Mucosa of rectum (tissue), 2 donors: ENCODE measurements at regions not wholly inside any gene's neighbourhood (a gene's known extent, or its start where the extent isn't known, plus 50 kb on each side); places are given as distances from the start of the nearest gene placed in this dataset.
"Not testable (repeated sequence)": the region's sequence is repeated elsewhere in the genome, so short reads cannot be mapped to it uniquely, and the experiment has no call there.

Source experiments
- H3K27ac ChIP-seq, 2 donors: one replicate each; pipeline ENCODE4 v1.7.0; 2013; ENCODE audit warnings: inconsistent platforms in 2 of 2, low read depth in 2 of 2, low read length in 2 of 2
- H3K27me3 ChIP-seq, 2 donors: one replicate each; pipeline ENCODE4 v1.7.0; 2013; ENCODE audit warnings: low read length in 2 of 2; ENCODE audit not compliant: control insufficient read depth in 2 of 2, insufficient read depth in 2 of 2
- H3K36me3 ChIP-seq, 2 donors: one replicate each; pipeline ENCODE4 v1.7.0; 2013; ENCODE audit warnings: low read length in 2 of 2; ENCODE audit not compliant: control insufficient read depth in 2 of 2, insufficient read depth in 2 of 2
- H3K4me1 ChIP-seq, 2 donors: one replicate each; pipeline ENCODE4 v1.7.0; 2013; ENCODE audit warnings: low read length in 2 of 2, mild to moderate bottlenecking in 1 of 2; ENCODE audit not compliant: control insufficient read depth in 2 of 2, insufficient read depth in 2 of 2
- H3K4me3 ChIP-seq, 2 donors: one replicate each; pipeline ENCODE4 v1.7.0; 2013; ENCODE audit warnings: low read length in 2 of 2
- H3K9ac ChIP-seq, 2 donors: one replicate each; pipeline ENCODE4 v1.7.0; 2013; ENCODE audit warnings: low read length in 2 of 2, low read depth in 1 of 2, mild to moderate bottlenecking in 1 of 2
- H3K9me3 ChIP-seq, 2 donors: one replicate each; pipeline ENCODE4 v1.7.0; 2013; ENCODE audit warnings: low read length in 2 of 2; ENCODE audit not compliant: control insufficient read depth in 2 of 2
- donor health status: healthy.
- donor health status: Normal muscosa, but diverticular disease.

GRCh38 chr14:45658917-45659299 lies 405.9 kb upstream of the MIS18BP1 start:
- Histone ChIP-seq H3K9ac (no peak overlapping the region), H3K27ac (peak overlapping the region in 1 of 2 donors; percentile 74), H3K9me3 (no peaks in the 10 kb centered on the region), H3K4me1 (peaks cover 0 to 4% of the 10 kb centered on the region in 2 donors), H3K36me3 (no peaks in the 10 kb centered on the region), H3K4me3 (no peak overlapping the region), H3K27me3 (no peaks in the 10 kb centered on the region)

- Histone ChIP-seq H3K9ac (no peak overlapping the region), H3K27ac (peak overlapping the region in 1 of 2 donors; percentile 74), H3K4me1 (peaks cover 0 to 4% of the 10 kb centered on the region in 2 donors), H3K36me3 (no peaks in the 10 kb centered on the region), H3K4me3 (no peak overlapping the region), H3K27me3 (no peaks in the 10 kb centered on the region), H3K9me3 (no peaks in the 10 kb centered on the region)
Measured at GRCh38 chr14:45658226-45658916, 405.4 kb upstream of the MIS18BP1 start.

GRCh38 chr14:45651890-45652289 lies 398.9 kb upstream of the MIS18BP1 start:
- Histone ChIP-seq H3K27ac (no peak overlapping the region), H3K36me3 (no peaks in the 10 kb centered on the region), H3K9ac (no peak overlapping the region), H3K4me1 (no peaks in the 10 kb centered on the region), H3K27me3 (no peaks in the 10 kb centered on the region), H3K9me3 (no peaks in the 10 kb centered on the region), H3K4me3 (no peak overlapping the region)

GRCh38 chr14:45650754-45651153 lies 397.8 kb upstream of the MIS18BP1 start:
- Histone ChIP-seq H3K27me3 (no peaks in the 10 kb centered on the region), H3K36me3 (no peaks in the 10 kb centered on the region), H3K27ac (no peak overlapping the region), H3K9me3 (no peaks in the 10 kb centered on the region), H3K4me1 (no peaks in the 10 kb centered on the region), H3K9ac (no peak overlapping the region), H3K4me3 (no peak overlapping the region)

GRCh38 chr14:45649051-45649450 lies 396.0 kb upstream of the MIS18BP1 start:
- no peaks in the 10 kb centered on the region for H3K4me1 ChIP-seq
- H3K9ac ChIP-seq: no peak overlapping the region

GRCh38 chr14:45641541-45641940 lies 388.5 kb upstream of the MIS18BP1 start:
- Histone ChIP-seq H3K27ac (no peak overlapping the region), H3K27me3 (no peaks in the 10 kb centered on the region), H3K9me3 (no peaks in the 10 kb centered on the region), H3K36me3 (no peaks in the 10 kb centered on the region), H3K4me3 (no peak overlapping the region), H3K4me1 (no peaks in the 10 kb centered on the region), H3K9ac (no peak overlapping the region)

More at GRCh38 chr14:45649051-45649450, 396.0 kb upstream of the MIS18BP1 start:
- no peaks in the 10 kb centered on the region for H3K36me3 ChIP-seq
- H3K4me3 ChIP-seq: no peak overlapping the region
- no peaks in the 10 kb centered on the region for H3K9me3 ChIP-seq
- H3K27ac ChIP-seq: no peak overlapping the region
- no peaks in the 10 kb centered on the region for H3K27me3 ChIP-seq

- not testable (repeated sequence) for H3K9me3 ChIP-seq, H3K9ac ChIP-seq, H3K4me3 ChIP-seq, H3K36me3 ChIP-seq, H3K27me3 ChIP-seq, H3K4me1 ChIP-seq, H3K27ac ChIP-seq
Measured at GRCh38 chr14:45634651-45635441, 381.8 kb upstream of the MIS18BP1 start.

- no peaks in the 10 kb centered on the region for H3K36me3 ChIP-seq
- H3K4me3 ChIP-seq: no peak overlapping the region
- no peak overlapping the region for H3K27ac ChIP-seq
- no peaks in the 10 kb centered on the region for H3K27me3 ChIP-seq
- no peak overlapping the region for H3K9ac ChIP-seq
- no peaks in the 10 kb centered on the region for H3K9me3 ChIP-seq
- no peaks in the 10 kb centered on the region for H3K4me1 ChIP-seq
Measured at GRCh38 chr14:45633220-45633984, 380.4 kb upstream of the MIS18BP1 start.

- Histone ChIP-seq H3K36me3 (no peaks in the 10 kb centered on the region), H3K27me3 (no peaks in the 10 kb centered on the region), H3K4me3 (no peak overlapping the region), H3K4me1 (no peaks in the 10 kb centered on the region), H3K27ac (no peak overlapping the region), H3K9ac (no peak overlapping the region), H3K9me3 (no peaks in the 10 kb centered on the region)
Measured at GRCh38 chr14:45621731-45622130, 368.7 kb upstream of the MIS18BP1 start.

- no peaks in the 10 kb centered on the region for H3K9me3 ChIP-seq
- no peak overlapping the region for H3K9ac ChIP-seq
- no peaks in the 10 kb centered on the region for H3K27me3 ChIP-seq
- H3K27ac ChIP-seq: no peak overlapping the region
- no peaks in the 10 kb centered on the region for H3K36me3 ChIP-seq
- no peaks in the 10 kb centered on the region for H3K4me1 ChIP-seq
- no peak overlapping the region for H3K4me3 ChIP-seq
Measured at GRCh38 chr14:45619831-45620230, 366.8 kb upstream of the MIS18BP1 start.
